WTC11 (cell line): ENCODE measurements at regions not wholly inside any gene's neighbourhood (a gene's known extent, or its start where the extent isn't known, plus 50 kb on each side); places are given as distances from the start of the nearest gene placed in this dataset.

Experiments
- ATAC-seq: fragments of 200-7000 bp; cut with Tn5 transposase; 2 replicates; pipeline ENCODE4 v1.10.0; 2021; ENCODE audit warnings: mild to moderate bottlenecking, moderate library complexity
- CTCF ChIA-PET: fragments of 300-600 bp; sonication (Branson Sonifier 250); formaldehyde crosslinking; loops from one replicate; lab custom pipeline; 2021; ENCODE audit warnings: antibody characterized with exemption; lab: Charles Lee
- POLR2A ChIA-PET: fragments of 350-600 bp; sonication (Branson Sonifier 250); formaldehyde crosslinking; loops from one replicate; lab custom pipeline; 2021; ENCODE audit warnings: antibody characterized with exemption; lab: Charles Lee
- DNase-seq: peaks from one replicate; pipeline ENCODE4 v3.0.0; 2021; ENCODE audit warnings: low spot score
- H3K27ac Mint-ChIP-seq: 2 replicates; pipeline ENCODE4 v1.8.0; 2021; ENCODE audit warnings: mixed read lengths
- H3K27me3 Mint-ChIP-seq: 2 replicates; pipeline ENCODE4 v1.8.0; 2021; ENCODE audit warnings: low read depth, mild to moderate bottlenecking, moderate library complexity, mixed read lengths
- H3K36me3 Mint-ChIP-seq: 2 replicates; pipeline ENCODE4 v1.8.0; 2021; ENCODE audit warnings: mixed read lengths
- H3K4me1 Mint-ChIP-seq: 2 replicates; pipeline ENCODE4 v1.8.0; 2022; ENCODE audit warnings: mixed read lengths
- H3K4me3 Mint-ChIP-seq: 2 replicates; pipeline ENCODE4 v1.8.0; 2021; ENCODE audit warnings: mild to moderate bottlenecking, moderate library complexity, mixed read lengths
- H3K9me3 Mint-ChIP-seq: 2 replicates; pipeline ENCODE4 v1.8.0; 2021; ENCODE audit warnings: mixed read lengths
- ATF1 ChIP-seq: sonication (generic); formaldehyde crosslinking; IDR thresholded peaks from 2 replicates; pipeline ENCODE4 v1.8.1; 2023; ENCODE audit warnings: mild to moderate bottlenecking, moderate library complexity, missing genetic modification reagents
- ATF3 ChIP-seq: sonication (generic); formaldehyde crosslinking; conservative IDR thresholded peaks from 2 replicates; pipeline ENCODE4 v1.8.1; 2022; ENCODE audit warnings: mild to moderate bottlenecking, missing genetic modification reagents
- CDX4 ChIP-seq: fragments of 250-450 bp; sonication (Bioruptor Pico); IDR thresholded peaks from 2 replicates; pipeline ENCODE4 v1.9.0; 2021; ENCODE audit warnings: moderate library complexity, mild to moderate bottlenecking, inconsistent platforms, borderline replicate concordance
- CTCF ChIP-seq: fragments of 200-600 bp; IDR thresholded peaks from 2 replicates; pipeline ENCODE4 v1.8.0; 2022; ENCODE audit warnings: antibody characterized with exemption
- E2F1 ChIP-seq: sonication (generic); formaldehyde crosslinking; IDR thresholded peaks from 2 replicates; pipeline ENCODE4 v1.8.0; 2022; ENCODE audit warnings: mild to moderate bottlenecking, missing genetic modification reagents
- E2F4 ChIP-seq: sonication (generic); formaldehyde crosslinking; IDR thresholded peaks from 2 replicates; pipeline ENCODE4 v1.8.1; 2022; ENCODE audit warnings: low read depth, mild to moderate bottlenecking, moderate library complexity, missing genetic modification reagents, borderline replicate concordance
- ELF4 ChIP-seq: sonication (generic); formaldehyde crosslinking; IDR thresholded peaks from 2 replicates; pipeline ENCODE4 v1.8.1; 2022; ENCODE audit warnings: low read depth, mild to moderate bottlenecking, moderate library complexity, missing genetic modification reagents
- ERG ChIP-seq: fragments of 250-450 bp; sonication (Bioruptor Pico); IDR thresholded peaks from 2 replicates; pipeline ENCODE4 v1.8.0; 2021; ENCODE audit warnings: mild to moderate bottlenecking
- FOXP1 ChIP-seq: sonication (generic); formaldehyde crosslinking; IDR thresholded peaks from 2 replicates; pipeline ENCODE4 v1.8.0; 2022; ENCODE audit warnings: missing genetic modification reagents, mild to moderate bottlenecking, moderate library complexity, borderline replicate concordance
- FOXP4 ChIP-seq: sonication (generic); formaldehyde crosslinking; IDR thresholded peaks from 2 replicates; pipeline ENCODE4 v1.8.0; 2022; ENCODE audit warnings: mild to moderate bottlenecking, missing genetic modification reagents
- HMGA2 ChIP-seq: fragments of 250-450 bp; sonication (Bioruptor Pico); IDR thresholded peaks from 2 replicates; pipeline ENCODE4 v1.4.0; 2021; ENCODE audit warnings: mild to moderate bottlenecking, moderate library complexity
- IRF1 ChIP-seq: sonication (generic); formaldehyde crosslinking; IDR thresholded peaks from 2 replicates; pipeline ENCODE4 v1.8.0; 2023; ENCODE audit warnings: missing genetic modification reagents
- JUN ChIP-seq: sonication (generic); formaldehyde crosslinking; IDR thresholded peaks from 2 replicates; pipeline ENCODE4 v1.8.0; 2023; ENCODE audit warnings: mild to moderate bottlenecking, missing genetic modification reagents
- MAX ChIP-seq: sonication (generic); formaldehyde crosslinking; IDR thresholded peaks from 2 replicates; pipeline ENCODE4 v1.8.0; 2022; ENCODE audit warnings: mild to moderate bottlenecking, missing genetic modification reagents
- MXD4 ChIP-seq: fragments of 250-450 bp; sonication (Bioruptor Pico); IDR thresholded peaks from 2 replicates; pipeline ENCODE4 v1.8.0; 2021; ENCODE audit warnings: mild to moderate bottlenecking, moderate library complexity, borderline replicate concordance
- OVOL2 ChIP-seq: fragments of 250-450 bp; sonication (Bioruptor Pico); IDR thresholded peaks from 2 replicates; pipeline ENCODE4 v1.9.0; 2021; ENCODE audit warnings: mild to moderate bottlenecking, borderline replicate concordance
- ZNF396 ChIP-seq: fragments of 250-450 bp; sonication (Bioruptor Pico); IDR thresholded peaks from 2 replicates; pipeline ENCODE4 v1.8.0; 2021; ENCODE audit warnings: mild to moderate bottlenecking, moderate library complexity, borderline replicate concordance

GRCh38 chr5:61777292-61777691 is 445.2 kb downstream of the ZSWIM6 start:
- ATAC-seq: no peak
- Mint-ChIP-seq H3K36me3 (no peaks in the 10 kb centered on the region), H3K4me3 (no peak overlapping the region), H3K27ac (no peak overlapping the region), H3K27me3 (no peaks in the 10 kb centered on the region), H3K4me1 (no peaks in the 10 kb centered on the region), H3K9me3 (no peaks in the 10 kb centered on the region)
- no peak for DNase-seq
- POLR2A ChIA-PET: no interaction called here
- no peak for TF ChIP-seq ELF4
- no peak for TF ChIP-seq HMGA2 (CRISPR knock-in tag)
- TF ChIP-seq E2F1: no peak
- TF ChIP-seq MAX (CRISPR knock-in tag): no peak
- no peak for TF ChIP-seq ERG (CRISPR knock-in tag)
- no peak for TF ChIP-seq ATF3 (CRISPR knock-in tag)
- TF ChIP-seq IRF1 (CRISPR knock-in tag): no peak
- TF ChIP-seq ATF1 (CRISPR knock-in tag): no peak
- TF ChIP-seq JUN: no peak
- TF ChIP-seq FOXP4 (CRISPR knock-in tag): no peak
- TF ChIP-seq ZNF396 (CRISPR knock-in tag): no peak
- TF ChIP-seq CTCF: no peak
- no peak for TF ChIP-seq OVOL2
- no peak for TF ChIP-seq MXD4 (CRISPR knock-in tag)
- TF ChIP-seq FOXP1 (CRISPR knock-in tag): no peak
- no peak for TF ChIP-seq CDX4 (CRISPR knock-in tag)
- no peak for TF ChIP-seq E2F4 (CRISPR knock-in tag)
- CTCF ChIA-PET: interaction anchor here (1.0 kb wide), 1 partner anchor 9 kb away, joined by 6 read pairs; no protein-coding TSS in a partner anchor
